Bronchial epithelial cell (primary cell): ENCODE measurements at regions not wholly inside any gene's neighbourhood (a gene's known extent, or its start where the extent isn't known, plus 50 kb on each side); places are given as distances from the start of the nearest gene placed in this dataset.
"Not testable (repeated sequence)": the region's sequence is repeated elsewhere in the genome, so short reads cannot be mapped to it uniquely, and the experiment has no call there.

Source experiments
- DNase-seq: peaks from one replicate; pipeline ENCODE4 v3.0.0-alpha.2; 2010; ENCODE audit warnings: low read depth
- FAIRE-seq: peaks from 2 replicates; lab custom pipeline; 2011; peaks lifted over from hg19 to GRCh38; lab: Jason Lieb, UNC
- H3K27me3 ChIP-seq: 2 replicates; pipeline ENCODE4 v1.5.1; 2011; ENCODE audit warnings: low read length; ENCODE audit not compliant: control insufficient read depth, insufficient read depth
- H3K36me3 ChIP-seq: 2 replicates; pipeline ENCODE4 v1.5.1; 2011; ENCODE audit warnings: low read length; ENCODE audit not compliant: control insufficient read depth, insufficient read depth
- H3K4me3 ChIP-seq: 2 replicates; pipeline ENCODE4 v1.5.1; 2011; ENCODE audit warnings: mild to moderate bottlenecking, low read depth, low read length, control low read depth
- TF ChIP-seq, protein P1 (sequence below): IDR thresholded peaks from 2 replicates; pipeline ENCODE4 v1.5.1; 2011; ENCODE audit warnings: mild to moderate bottlenecking, moderate library complexity, low read length, control low read depth, inconsistent platforms; ENCODE audit not compliant: insufficient read depth, severe bottlenecking

DNA sequence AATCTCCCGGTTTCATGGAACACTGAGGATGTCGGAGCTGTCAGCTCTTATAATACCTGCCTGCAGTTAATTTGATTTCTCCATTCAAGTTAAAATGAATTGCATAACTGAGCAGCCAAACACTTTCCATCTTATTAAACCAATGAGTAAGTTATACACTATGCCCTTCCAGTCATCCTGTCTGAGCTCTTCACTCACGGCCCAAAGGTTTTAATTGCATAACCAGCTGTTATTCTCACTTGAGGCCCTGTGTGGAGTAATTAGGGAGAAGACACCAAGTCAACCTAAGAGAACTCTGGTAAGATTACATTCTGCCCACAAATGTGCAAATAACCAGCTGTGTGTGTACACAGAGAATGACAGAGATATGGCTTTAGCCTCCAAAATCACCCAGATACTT is 303.5 kb downstream of the TBC1D4 start:
- DNase-seq (peak; percentile 44), FAIRE-seq (no peak)
- H3K4me3 ChIP-seq = no peak overlapping the region
- no peaks in the 10 kb centered on the region for H3K27me3 ChIP-seq
- H3K36me3 ChIP-seq = no peaks in the 10 kb centered on the region
- TF ChIP-seq, protein P1, sequence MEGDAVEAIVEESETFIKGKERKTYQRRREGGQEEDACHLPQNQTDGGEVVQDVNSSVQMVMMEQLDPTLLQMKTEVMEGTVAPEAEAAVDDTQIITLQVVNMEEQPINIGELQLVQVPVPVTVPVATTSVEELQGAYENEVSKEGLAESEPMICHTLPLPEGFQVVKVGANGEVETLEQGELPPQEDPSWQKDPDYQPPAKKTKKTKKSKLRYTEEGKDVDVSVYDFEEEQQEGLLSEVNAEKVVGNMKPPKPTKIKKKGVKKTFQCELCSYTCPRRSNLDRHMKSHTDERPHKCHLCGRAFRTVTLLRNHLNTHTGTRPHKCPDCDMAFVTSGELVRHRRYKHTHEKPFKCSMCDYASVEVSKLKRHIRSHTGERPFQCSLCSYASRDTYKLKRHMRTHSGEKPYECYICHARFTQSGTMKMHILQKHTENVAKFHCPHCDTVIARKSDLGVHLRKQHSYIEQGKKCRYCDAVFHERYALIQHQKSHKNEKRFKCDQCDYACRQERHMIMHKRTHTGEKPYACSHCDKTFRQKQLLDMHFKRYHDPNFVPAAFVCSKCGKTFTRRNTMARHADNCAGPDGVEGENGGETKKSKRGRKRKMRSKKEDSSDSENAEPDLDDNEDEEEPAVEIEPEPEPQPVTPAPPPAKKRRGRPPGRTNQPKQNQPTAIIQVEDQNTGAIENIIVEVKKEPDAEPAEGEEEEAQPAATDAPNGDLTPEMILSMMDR = no peak

DNA sequence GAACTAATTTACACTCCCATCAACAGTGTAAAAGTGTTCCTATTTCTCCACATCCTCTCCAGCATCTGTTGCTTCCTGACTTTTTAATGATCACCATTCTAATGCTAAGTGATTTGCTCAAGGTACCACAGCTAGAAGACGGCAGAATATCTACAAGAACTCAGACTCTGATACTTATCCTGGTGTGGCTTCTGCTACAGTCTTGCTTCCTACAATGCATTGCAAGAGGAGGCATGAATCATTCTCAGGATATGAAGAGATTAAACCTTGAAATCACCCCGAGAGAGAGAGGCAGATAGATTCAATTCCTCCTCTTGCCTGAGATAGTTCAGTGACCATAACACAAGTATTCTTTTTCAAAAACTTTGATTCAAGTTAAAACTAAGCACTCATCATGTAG is 306.4 kb downstream of the TBC1D4 start:
- Histone ChIP-seq H3K36me3 (no peaks in the 10 kb centered on the region), H3K27me3 (no peaks in the 10 kb centered on the region), H3K4me3 (no peak overlapping the region)
- FAIRE-seq = no peak
- TF ChIP-seq, protein P1 = no peak
- peak; percentile 7 for DNase-seq

DNA sequence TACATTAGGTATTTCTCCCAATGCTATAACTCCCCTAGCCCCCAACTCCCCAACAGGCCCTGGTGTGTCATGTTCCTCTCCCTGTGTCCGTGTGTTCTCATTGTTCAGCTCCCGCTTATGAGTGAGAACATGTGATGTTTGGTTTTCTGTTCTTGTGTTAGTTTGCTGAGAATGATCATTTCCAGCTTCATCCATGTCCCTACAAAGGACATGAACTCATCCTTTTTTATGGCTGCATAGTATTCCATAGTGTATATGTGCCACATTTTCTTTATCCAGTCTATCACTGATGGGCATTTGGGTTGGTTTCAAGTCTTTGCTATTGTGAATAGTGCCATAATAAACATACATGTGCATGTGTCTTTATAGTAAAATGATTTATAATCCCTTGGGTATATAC is 306.9 kb downstream of the TBC1D4 start:
- not testable (repeated sequence) for FAIRE-seq, H3K4me3 ChIP-seq

DNA sequence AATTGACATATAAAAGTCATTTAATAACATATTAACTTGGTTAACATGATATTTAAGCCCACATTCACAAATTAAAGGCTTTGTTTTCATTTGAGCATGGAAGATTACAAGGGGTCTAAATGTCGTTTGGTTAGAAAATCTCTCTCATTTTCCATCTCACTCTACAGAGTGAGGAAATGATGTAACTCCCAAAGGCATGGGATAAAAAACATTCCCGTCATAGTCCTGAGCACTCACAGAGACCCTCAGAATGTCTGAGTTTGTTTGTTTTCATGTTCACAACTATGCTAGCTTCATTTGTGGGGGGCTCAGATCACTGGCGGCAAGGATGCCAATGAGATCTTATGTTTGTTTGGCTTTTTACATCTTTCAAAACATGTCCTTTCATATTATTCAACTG is 307.5 kb downstream of the TBC1D4 start:
- TF ChIP-seq, protein P1 = no peak
- FAIRE-seq (no peak), DNase-seq (no peak)
- Histone ChIP-seq H3K4me3 (no peak overlapping the region), H3K36me3 (no peaks in the 10 kb centered on the region), H3K27me3 (no peaks in the 10 kb centered on the region)

More for the DNA sequence above, 306.9 kb downstream of the TBC1D4 start:
- H3K36me3 ChIP-seq, DNase-seq, H3K27me3 ChIP-seq: not testable (repeated sequence)

DNA sequence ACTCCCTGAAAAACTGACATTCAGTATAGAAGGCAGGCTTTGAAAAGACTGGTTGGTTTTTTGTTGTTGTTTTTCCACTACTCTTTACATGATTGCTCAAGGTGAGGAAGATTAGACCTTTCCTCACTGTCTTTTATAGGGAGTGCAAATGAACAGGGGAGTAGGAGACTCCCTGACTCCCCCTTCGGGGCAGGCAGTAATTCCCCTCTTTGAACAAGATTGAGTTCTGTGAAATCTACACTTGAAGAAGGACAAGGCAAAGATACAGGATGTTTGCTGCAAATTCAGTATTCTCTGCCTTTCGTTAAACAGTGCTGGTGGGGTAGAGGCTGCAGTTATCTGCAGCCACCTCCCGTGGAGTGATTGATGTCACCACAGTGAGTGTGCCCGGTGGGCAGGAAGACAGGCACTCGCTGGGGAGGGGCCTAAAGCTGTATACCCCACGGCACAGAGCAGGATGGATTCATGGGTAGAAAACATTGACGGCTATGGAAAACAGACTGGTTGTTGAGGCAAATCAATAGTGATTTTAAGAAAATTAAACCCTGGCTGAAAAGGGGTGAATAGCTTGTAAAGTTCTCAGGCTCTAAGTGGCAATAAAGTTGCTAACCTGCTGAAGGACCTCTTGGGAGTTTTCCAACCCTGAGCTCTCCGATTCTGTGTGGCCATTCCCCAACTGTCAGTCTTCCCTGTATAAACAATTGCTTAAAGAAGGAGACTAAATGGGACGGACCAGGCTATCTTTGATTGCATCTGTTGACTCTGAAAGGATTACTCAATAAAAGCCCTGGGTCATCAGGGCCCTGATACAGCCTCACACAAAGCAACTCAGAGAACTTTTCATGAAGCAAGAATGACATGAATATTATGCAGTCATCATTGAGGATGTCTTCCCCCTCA is 308.3 kb downstream of the TBC1D4 start:
- no peak overlapping the region for H3K4me3 ChIP-seq
- DNase-seq (no peak), FAIRE-seq (no peak)
- H3K36me3 ChIP-seq = no peaks in the 10 kb centered on the region
- TF ChIP-seq, protein P1 = no peak
- no peaks in the 10 kb centered on the region for H3K27me3 ChIP-seq

DNA sequence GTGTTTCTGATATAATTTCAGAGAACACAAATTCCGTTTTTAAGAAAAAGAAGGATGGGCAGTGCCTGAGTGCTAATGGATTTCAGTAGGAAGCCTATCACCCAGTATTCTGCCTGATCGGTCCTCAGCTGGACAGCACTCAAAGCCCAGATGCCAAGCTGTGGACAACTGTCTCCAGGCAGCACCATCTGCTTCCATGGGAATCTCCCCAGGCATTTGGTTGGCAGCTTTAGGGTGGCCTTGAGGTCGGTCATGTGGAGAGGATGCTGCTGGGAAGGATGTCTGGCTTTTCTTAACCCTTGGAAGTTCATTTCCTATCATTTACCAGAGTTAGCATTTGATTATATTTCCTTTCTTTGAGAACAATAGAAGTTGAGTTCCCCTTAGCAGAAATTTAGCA is 311.7 kb downstream of the TBC1D4 start:
- TF ChIP-seq, protein P1 = no peak
- DNase-seq = no peak
- Histone ChIP-seq H3K36me3 (no peaks in the 10 kb centered on the region), H3K27me3 (no peaks in the 10 kb centered on the region), H3K4me3 (no peak overlapping the region)
- FAIRE-seq = no peak
